MCF 10A (cell line): ENCODE measurements at regions not wholly inside any gene's neighbourhood (a gene's known extent, or its start where the extent isn't known, plus 50 kb on each side); places are given as distances from the start of the nearest gene placed in this dataset.

Experiments
- BruUV-seq: library from RNA; stranded (reverse); fragments of 400-500 nt; replicated peaks from 2 replicates; lab custom pipeline; 2021; lab: Mats Ljungman, UMichigan
- CTCF ChIA-PET: fragments of 300-600 bp; sonication (Branson Sonifier 250); formaldehyde crosslinking; extraction: SDS; loops from one replicate; lab custom pipeline; 2021; ENCODE audit warnings: antibody characterized with exemption, inconsistent platforms; lab: Yijun Ruan, JAX
- POLR2A ChIA-PET: fragments of 300-600, 350-650 bp; sonication (Branson Sonifier 250); formaldehyde crosslinking; extraction: SDS; loops from one replicate; lab custom pipeline; 2020; ENCODE audit warnings: antibody characterized with exemption, inconsistent platforms; lab: Yijun Ruan, JAX
- DNase-seq: peaks from one replicate; pipeline ENCODE4 v3.0.0-alpha.2; 2018; ENCODE audit not compliant: unreplicated experiment
- H3K27ac Mint-ChIP-seq: one replicate; pipeline ENCODE4 v1.8.0; 2022; ENCODE audit warnings: mild to moderate bottlenecking, low read depth, mixed read lengths; ENCODE audit not compliant: unreplicated experiment
- H3K27me3 Mint-ChIP-seq: one replicate; pipeline ENCODE4 v1.8.0; 2022; ENCODE audit warnings: mixed read lengths; ENCODE audit not compliant: insufficient read depth, unreplicated experiment
- H3K36me3 Mint-ChIP-seq: one replicate; pipeline ENCODE4 v1.8.0; 2022; ENCODE audit warnings: mild to moderate bottlenecking, moderate library complexity, mixed read lengths; ENCODE audit not compliant: insufficient read depth, unreplicated experiment
- H3K4me1 Mint-ChIP-seq: one replicate; pipeline ENCODE4 v1.8.0; 2022; ENCODE audit warnings: mixed read lengths; ENCODE audit not compliant: insufficient read depth, unreplicated experiment
- H3K4me3 Mint-ChIP-seq: one replicate; pipeline ENCODE4 v1.8.0; 2022; ENCODE audit warnings: mild to moderate bottlenecking, moderate library complexity, mixed read lengths; ENCODE audit not compliant: unreplicated experiment
- H3K9me3 Mint-ChIP-seq: one replicate; pipeline ENCODE4 v1.8.0; 2022; ENCODE audit warnings: mixed read lengths; ENCODE audit not compliant: unreplicated experiment
- intact Hi-C: fragments of 100-400 bp; cut with micrococcal nuclease; formaldehyde crosslinking; loops from 2 replicates; pipeline ENCODE4 v1.14.1; 2022
- TF ChIP-seq, protein P1 (sequence below): fragments of 200-600 bp; IDR thresholded peaks from one replicate; pipeline ENCODE4 v1.8.0; 2022; ENCODE audit warnings: antibody characterized with exemption, mild to moderate bottlenecking; ENCODE audit not compliant: unreplicated experiment

- DNase-seq: no peak
- Mint-ChIP-seq H3K4me3 (no peak overlapping the region), H3K36me3 (no peaks in the 10 kb centered on the region), H3K27ac (no peak overlapping the region), H3K4me1 (no peaks in the 10 kb centered on the region), H3K9me3 (no peaks in the 10 kb centered on the region), H3K27me3 (no peaks in the 10 kb centered on the region)
- no TSS peak for BruUV-seq
- POLR2A ChIA-PET: no interaction called here
- TF ChIP-seq, protein P1, sequence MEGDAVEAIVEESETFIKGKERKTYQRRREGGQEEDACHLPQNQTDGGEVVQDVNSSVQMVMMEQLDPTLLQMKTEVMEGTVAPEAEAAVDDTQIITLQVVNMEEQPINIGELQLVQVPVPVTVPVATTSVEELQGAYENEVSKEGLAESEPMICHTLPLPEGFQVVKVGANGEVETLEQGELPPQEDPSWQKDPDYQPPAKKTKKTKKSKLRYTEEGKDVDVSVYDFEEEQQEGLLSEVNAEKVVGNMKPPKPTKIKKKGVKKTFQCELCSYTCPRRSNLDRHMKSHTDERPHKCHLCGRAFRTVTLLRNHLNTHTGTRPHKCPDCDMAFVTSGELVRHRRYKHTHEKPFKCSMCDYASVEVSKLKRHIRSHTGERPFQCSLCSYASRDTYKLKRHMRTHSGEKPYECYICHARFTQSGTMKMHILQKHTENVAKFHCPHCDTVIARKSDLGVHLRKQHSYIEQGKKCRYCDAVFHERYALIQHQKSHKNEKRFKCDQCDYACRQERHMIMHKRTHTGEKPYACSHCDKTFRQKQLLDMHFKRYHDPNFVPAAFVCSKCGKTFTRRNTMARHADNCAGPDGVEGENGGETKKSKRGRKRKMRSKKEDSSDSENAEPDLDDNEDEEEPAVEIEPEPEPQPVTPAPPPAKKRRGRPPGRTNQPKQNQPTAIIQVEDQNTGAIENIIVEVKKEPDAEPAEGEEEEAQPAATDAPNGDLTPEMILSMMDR: no peak
- intact Hi-C loops: no loop called here
- CTCF ChIA-PET: no interaction called here
Observed at GRCh38 chr7:33735403-33735802, 169.9 kb upstream of the BMPER start.

DNA sequence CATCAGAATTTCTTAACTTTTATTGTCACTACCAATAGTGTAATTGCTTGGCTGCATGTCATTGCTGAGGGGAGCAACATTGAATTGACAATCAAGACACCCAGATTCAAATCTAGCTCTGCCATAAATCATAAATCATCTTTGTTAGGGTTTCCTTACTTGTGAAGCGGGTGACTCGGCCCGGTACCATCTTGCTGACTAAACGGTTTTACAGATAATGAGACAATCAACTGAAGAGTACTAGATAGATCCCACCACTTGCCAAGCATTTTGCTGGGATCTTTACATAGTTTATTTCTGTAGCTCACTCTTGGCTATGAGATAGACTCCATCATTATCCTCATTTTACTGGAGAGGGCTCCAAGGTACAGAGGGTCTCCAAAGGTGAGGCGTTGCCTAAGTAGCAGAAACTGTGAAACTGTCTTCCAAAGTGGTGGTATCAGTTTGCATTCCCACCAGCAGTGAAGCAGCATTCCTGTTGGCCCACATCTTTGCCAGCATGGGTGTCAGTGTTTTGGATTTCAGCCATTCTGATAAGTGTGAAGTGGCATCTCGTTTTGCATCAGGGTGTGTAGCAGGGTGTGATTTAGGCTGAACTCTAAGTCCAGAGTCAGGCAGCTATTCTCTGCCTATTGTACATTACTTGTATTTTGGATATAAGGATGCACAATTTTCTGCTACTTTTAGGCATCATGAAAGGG, 168.7 kb upstream of the BMPER start:
- no TSS peak for BruUV-seq
- POLR2A ChIA-PET: no interaction called here
- DNase-seq: no peak
- Mint-ChIP-seq H3K4me1 (no peaks in the 10 kb centered on the region), H3K36me3 (no peaks in the 10 kb centered on the region), H3K27ac (no peak overlapping the region), H3K27me3 (no peaks in the 10 kb centered on the region), H3K4me3 (no peak overlapping the region), H3K9me3 (no peaks in the 10 kb centered on the region)
- TF ChIP-seq, protein P1: no peak
- CTCF ChIA-PET: interaction anchor here (3.0 kb wide), 1 partner anchor 159 kb away, joined by 12 read pairs; no protein-coding TSS in a partner anchor
- intact Hi-C loops: no loop called here

DNA sequence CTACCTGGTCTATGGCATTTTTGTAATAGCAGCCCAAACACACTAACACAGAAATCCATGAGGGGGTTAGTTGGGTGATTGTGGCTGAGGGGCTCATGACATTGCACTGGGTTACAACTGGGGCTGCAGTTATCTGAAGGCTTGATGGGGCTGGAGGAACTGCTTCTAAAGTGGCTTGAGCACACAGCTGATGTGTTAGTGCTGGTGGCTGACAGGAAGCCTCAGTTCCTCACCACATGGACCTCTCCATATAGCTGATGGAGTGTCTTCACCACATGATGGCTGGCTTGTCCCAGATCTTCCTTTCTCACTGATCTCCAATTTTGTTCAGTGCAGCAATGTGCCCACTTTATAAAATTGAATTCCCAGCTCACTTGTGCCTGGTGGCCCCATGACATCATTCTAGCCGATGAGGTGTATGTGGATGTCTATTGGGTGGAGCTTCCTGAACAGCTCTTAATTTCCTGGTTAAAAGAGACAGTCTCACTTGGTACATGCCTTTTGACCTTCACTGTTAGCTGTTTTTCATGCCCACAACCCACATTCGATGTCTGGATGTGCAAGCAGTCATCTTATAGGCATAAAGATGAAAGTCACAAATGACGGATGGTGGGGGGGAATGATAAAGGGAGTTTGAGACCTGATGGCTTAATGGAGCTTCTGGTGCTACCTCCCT, 166.9 kb upstream of the BMPER start:
- no TSS peak for BruUV-seq
- Mint-ChIP-seq H3K4me1 (peaks cover 15% of the 10 kb centered on the region), H3K4me3 (no peak overlapping the region), H3K27ac (no peak overlapping the region), H3K27me3 (no peaks in the 10 kb centered on the region), H3K9me3 (no peaks in the 10 kb centered on the region), H3K36me3 (peaks cover 4% of the 10 kb centered on the region)
- TF ChIP-seq, protein P1: no peak
- ChIA-PET CTCF (interaction anchor here (0.7 to 3.0 kb wide), 6 partner anchors 23 to 857 kb away, joined by 3 to 12 read pairs (median 4); no protein-coding TSS in a partner anchor), POLR2A (no interaction called here)
- intact Hi-C loops: no loop called here
- DNase-seq: no peak

DNA sequence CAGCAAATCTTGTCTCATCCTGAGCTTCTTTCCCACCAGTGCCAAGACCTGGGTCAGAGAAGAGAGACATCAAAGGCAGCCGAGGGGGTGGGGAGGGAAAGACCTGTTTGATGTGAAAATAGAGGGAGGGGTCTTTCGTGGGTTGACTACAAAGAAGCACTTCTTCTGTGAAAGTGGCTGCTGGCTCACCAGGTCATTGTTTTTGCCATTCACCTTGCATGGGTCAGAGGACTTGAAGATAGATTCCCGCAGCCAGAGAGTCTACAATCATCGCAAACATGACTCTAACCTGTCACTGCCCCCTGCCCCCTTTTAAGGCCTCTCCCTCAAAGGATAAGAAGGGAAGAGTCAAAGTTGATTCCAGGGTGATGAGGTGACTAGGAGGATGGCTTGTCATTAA, 166.1 kb upstream of the BMPER start:
- ChIA-PET POLR2A (no interaction called here), CTCF (interaction anchor here (0.7 to 3.0 kb wide), 4 partner anchors 24 to 857 kb away, joined by 4 to 12 read pairs (median 4); no protein-coding TSS in a partner anchor)
- Mint-ChIP-seq H3K4me3 (no peak overlapping the region), H3K36me3 (peaks cover 5% of the 10 kb centered on the region), H3K4me1 (peaks cover 23% of the 10 kb centered on the region), H3K27ac (no peak overlapping the region), H3K27me3 (no peaks in the 10 kb centered on the region), H3K9me3 (no peaks in the 10 kb centered on the region)
- intact Hi-C loops: no loop called here
- no TSS peak for BruUV-seq
- no peak for DNase-seq
- TF ChIP-seq, protein P1: no peak
